Heart left ventricle (tissue), 13 donors: ENCODE measurements at regions not wholly inside any gene's neighbourhood (a gene's known extent, or its start where the extent isn't known, plus 50 kb on each side); places are given as distances from the start of the nearest gene placed in this dataset.

Source experiments
- CTCF ChIP-seq, 12 donors: fragments of 200-600 bp; sonication (generic) in 4 of 12; IDR thresholded peaks; one replicate each; pipeline versions ENCODE4 v1.5.0 to v1.8.0; 2018 to 2022; ENCODE audit warnings: antibody characterized with exemption in 12 of 12, mild to moderate bottlenecking in 5 of 12
- POLR2A ChIP-seq, 2 donors: fragments of 450-650 bp; IDR thresholded peaks; one replicate each; pipeline ENCODE4 v1.6.1; 2017; ENCODE audit warnings: antibody characterized with exemption in 2 of 2, mild to moderate bottlenecking in 2 of 2, moderate library complexity in 2 of 2
- donor health status: ischemic (EF 13 %, LVEDD 7.1; RV severe dilation, severe dysfunction).
- donor health status: DM: no; HTN: yes; CAD: no.
- donor health status: DM: no; HTN: no; CAD: no.
- donor health status: ischemic (EF 25% LVEDD 6.9; RV normal size, moderate dysfunction).
- donor health status: ischemic (EF 25% LVEDD 5.7; RV mildly dilated, moderate dysfunction).
- donor health status: ischemic (EF 35%, LVEDD 5.7; RV mildly dilated, moderate dysfunction).
- donor health status: nonischemic (EF 11% LVEDD 7.7; RV severe dilation, severe dysfunction).
- donor health status: DM: yes; HTN: yes; CAD: no.
- donor health status: PGD.
- donor health status: ischemic (EF 29% LVEDD 5.4; RV normal size, mild dysfunction).
- donor health status: nonischemic (EF 23%, LVEDD 6.1; RV moderate dilation, normal function).

- no peak for TF ChIP-seq CTCF (IDR thresholded peaks at IDR 0.05)
- TF ChIP-seq POLR2A (IDR thresholded peaks at IDR 0.05): no peak
Measured at GRCh38 chr16:75945916-75946457, 219.7 kb upstream of the CPHXL start.
